Peyer's patch (tissue), 4 donors: ENCODE measurements at regions not wholly inside any gene's neighbourhood (a gene's known extent, or its start where the extent isn't known, plus 50 kb on each side); places are given as distances from the start of the nearest gene placed in this dataset.

Experiments
- DNase-seq, 3 donors: peaks; one replicate each; pipeline ENCODE4 v3.0.0-alpha.2; 2017 to 2019
- H3K27ac ChIP-seq, 4 donors: fragments of 200-600 bp; sonication (generic); one replicate each; pipeline ENCODE4 v1.5.1; 2016 to 2019
- H3K27me3 ChIP-seq, 2 donors: fragments of 200-600 bp; sonication (generic); one replicate each; pipeline ENCODE4 v1.5.1; 2019
- H3K36me3 ChIP-seq, 3 donors: fragments of 200-600 bp; sonication (generic); one replicate each; pipeline ENCODE4 v1.5.1; 2016 to 2019
- H3K4me1 ChIP-seq, 4 donors: fragments of 200-600 bp; sonication (generic); one replicate each; pipeline ENCODE4 v1.5.1; 2016 to 2019
- H3K4me3 ChIP-seq, 4 donors: fragments of 200-600 bp; sonication (generic); 1 replicate in 3 of 4; 2 replicates in 1 of 4; pipeline ENCODE4 v1.5.1; 2016 to 2019; ENCODE audit warnings: mild to moderate bottlenecking in 1 of 4
- H3K9me3 ChIP-seq, 4 donors: fragments of 200-600 bp; sonication (generic); one replicate each; pipeline ENCODE4 v1.5.1; 2016 to 2019; ENCODE audit warnings: mild to moderate bottlenecking in 1 of 4
- POLR2A ChIP-seq, 2 donors: fragments of 450-650 bp; IDR thresholded peaks; one replicate each; pipeline ENCODE4 v1.5.1; 2017; ENCODE audit warnings: antibody characterized with exemption in 2 of 2, mild to moderate bottlenecking in 2 of 2, moderate library complexity in 2 of 2
- TF ChIP-seq, protein P1 (sequence below), 6 experiments: fragments of 450-650 bp in 4 of 6; fragments of 200-600 bp in 2 of 6; sonication (generic) in 1 of 6; IDR thresholded peaks; one replicate each; pipeline ENCODE4 v1.5.1; 2017 to 2019; ENCODE audit warnings: antibody characterized with exemption in 6 of 6, mild to moderate bottlenecking in 3 of 6, moderate library complexity in 1 of 6

DNA sequence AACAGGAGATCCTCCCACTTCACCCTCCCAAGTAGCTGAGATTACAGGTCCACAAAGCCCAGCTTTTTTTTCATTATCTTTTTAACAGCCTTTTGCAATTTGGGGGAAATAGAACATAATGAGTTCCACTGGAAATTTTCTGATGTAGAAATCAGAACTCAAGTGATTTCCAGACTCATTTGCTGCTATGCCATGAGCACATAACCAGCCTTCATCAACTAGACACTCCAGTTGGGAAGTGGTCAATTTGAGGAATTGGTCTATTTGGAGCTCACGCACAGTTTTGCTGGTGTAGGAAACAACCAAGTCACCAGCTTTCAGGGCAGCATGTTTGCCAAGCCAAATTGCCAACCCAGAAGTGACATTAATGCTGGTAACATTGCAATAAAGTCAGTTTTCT is 86.7 kb downstream of the MAFB start:
- Histone ChIP-seq H3K4me3 (no peak overlapping the region), H3K27me3 (no peaks in the 10 kb centered on the region), H3K27ac (no peak overlapping the region), H3K9me3 (peaks cover 0 to 6% (median 0%) of the 10 kb centered on the region in 4 donors), H3K4me1 (no peaks in the 10 kb centered on the region), H3K36me3 (no peaks in the 10 kb centered on the region)
- TF ChIP-seq, protein P1, sequence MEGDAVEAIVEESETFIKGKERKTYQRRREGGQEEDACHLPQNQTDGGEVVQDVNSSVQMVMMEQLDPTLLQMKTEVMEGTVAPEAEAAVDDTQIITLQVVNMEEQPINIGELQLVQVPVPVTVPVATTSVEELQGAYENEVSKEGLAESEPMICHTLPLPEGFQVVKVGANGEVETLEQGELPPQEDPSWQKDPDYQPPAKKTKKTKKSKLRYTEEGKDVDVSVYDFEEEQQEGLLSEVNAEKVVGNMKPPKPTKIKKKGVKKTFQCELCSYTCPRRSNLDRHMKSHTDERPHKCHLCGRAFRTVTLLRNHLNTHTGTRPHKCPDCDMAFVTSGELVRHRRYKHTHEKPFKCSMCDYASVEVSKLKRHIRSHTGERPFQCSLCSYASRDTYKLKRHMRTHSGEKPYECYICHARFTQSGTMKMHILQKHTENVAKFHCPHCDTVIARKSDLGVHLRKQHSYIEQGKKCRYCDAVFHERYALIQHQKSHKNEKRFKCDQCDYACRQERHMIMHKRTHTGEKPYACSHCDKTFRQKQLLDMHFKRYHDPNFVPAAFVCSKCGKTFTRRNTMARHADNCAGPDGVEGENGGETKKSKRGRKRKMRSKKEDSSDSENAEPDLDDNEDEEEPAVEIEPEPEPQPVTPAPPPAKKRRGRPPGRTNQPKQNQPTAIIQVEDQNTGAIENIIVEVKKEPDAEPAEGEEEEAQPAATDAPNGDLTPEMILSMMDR (IDR thresholded peaks at IDR 0.05), result no peak
- TF ChIP-seq POLR2A (IDR thresholded peaks at IDR 0.05), result no peak
- DNase-seq, result no peak

DNA sequence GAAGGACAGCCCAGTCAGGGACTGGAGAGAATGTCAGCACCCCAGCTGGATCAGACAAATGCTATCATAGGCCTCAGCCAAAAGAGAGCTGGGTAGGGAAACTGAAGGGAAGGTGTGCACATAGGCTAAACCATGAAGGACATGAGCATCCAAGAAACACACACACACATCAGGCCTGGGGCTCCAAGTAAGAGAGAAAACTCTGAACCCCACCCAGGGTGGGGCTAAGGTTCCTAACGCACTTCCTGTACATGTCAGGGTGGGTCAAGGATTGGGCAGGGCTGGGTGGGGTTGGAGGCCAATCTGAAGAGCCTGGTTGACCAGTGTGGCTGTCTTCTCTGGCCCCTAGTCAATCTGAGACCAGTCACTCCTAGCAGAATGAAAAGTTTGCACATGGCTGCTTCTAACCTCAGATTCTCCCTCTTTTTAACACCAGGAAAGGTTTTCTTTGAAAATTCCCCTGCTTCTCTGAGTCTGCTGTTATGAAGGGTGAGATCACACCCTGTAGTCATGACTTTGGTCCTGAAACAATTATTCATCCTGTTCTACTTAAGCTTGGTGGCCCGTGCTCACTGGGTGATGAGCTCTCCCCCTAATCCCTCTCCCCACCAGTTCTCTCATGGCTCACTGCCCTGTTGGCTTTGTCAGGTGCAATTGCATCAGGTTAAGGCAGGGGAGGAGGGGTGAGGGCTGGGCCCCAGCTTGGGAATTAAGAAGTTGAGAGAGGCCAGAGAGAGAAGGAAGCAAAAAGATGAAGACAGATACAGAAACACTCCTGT is 88.4 kb downstream of the MAFB start:
- Histone ChIP-seq H3K27ac (no peak overlapping the region), H3K27me3 (no peaks in the 10 kb centered on the region), H3K4me1 (no peaks in the 10 kb centered on the region), H3K36me3 (no peaks in the 10 kb centered on the region), H3K9me3 (peaks cover 0 to 6% (median 0%) of the 10 kb centered on the region in 4 donors), H3K4me3 (no peak overlapping the region)
- no peak for DNase-seq
- TF ChIP-seq, protein P1 (IDR thresholded peaks at IDR 0.05), result no peak
- no peak for TF ChIP-seq POLR2A (IDR thresholded peaks at IDR 0.05)

GRCh38 chr20:40599987-40600386 is 89.0 kb downstream of the MAFB start:
- Histone ChIP-seq H3K27me3 (no peaks in the 10 kb centered on the region), H3K9me3 (peaks cover 0 to 6% (median 0%) of the 10 kb centered on the region in 4 donors), H3K36me3 (no peaks in the 10 kb centered on the region), H3K4me3 (no peak overlapping the region), H3K4me1 (no peaks in the 10 kb centered on the region), H3K27ac (no peak overlapping the region)
- no peak for DNase-seq
- no peak for TF ChIP-seq POLR2A (IDR thresholded peaks at IDR 0.05)
- TF ChIP-seq, protein P1 (IDR thresholded peaks at IDR 0.05), result no peak

- DNase-seq, result no peak
- H3K27me3 ChIP-seq, result no peaks in the 10 kb centered on the region
- no peaks in the 10 kb centered on the region for H3K4me1 ChIP-seq
- H3K9me3 ChIP-seq, result no peaks in the 10 kb centered on the region
- no peaks in the 10 kb centered on the region for H3K36me3 ChIP-seq
- TF ChIP-seq POLR2A (IDR thresholded peaks at IDR 0.05), result no peak
- TF ChIP-seq, protein P1 (IDR thresholded peaks at IDR 0.05), result no peak
- H3K4me3 ChIP-seq, result no peak overlapping the region
- H3K27ac ChIP-seq, result no peak overlapping the region
Measured at GRCh38 chr20:40592941-40593340, 96.1 kb downstream of the MAFB start.

DNA sequence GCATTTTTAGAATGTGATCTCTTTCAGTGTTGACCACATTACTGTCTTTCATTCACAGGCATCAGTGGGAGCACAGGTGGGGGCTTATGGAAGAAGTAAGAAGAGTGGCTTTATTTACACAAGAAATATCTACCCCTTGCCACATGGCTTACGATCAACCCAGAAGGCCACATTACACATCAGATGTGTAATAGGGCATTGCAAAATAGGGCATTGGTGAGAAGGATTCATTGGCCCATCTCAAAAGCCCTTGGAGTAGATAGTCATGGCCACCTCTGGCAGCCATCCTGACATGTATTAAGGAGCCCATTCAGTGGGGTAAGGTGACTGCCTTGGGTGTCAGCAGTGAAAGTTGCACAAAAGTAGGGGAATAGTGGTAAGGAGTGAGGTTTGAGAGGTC is 97.5 kb downstream of the MAFB start:
- H3K4me3 ChIP-seq, result no peak overlapping the region
- no peaks in the 10 kb centered on the region for H3K36me3 ChIP-seq
- H3K9me3 ChIP-seq, result no peaks in the 10 kb centered on the region
- H3K4me1 ChIP-seq, result no peaks in the 10 kb centered on the region
- H3K27ac ChIP-seq, result no peak overlapping the region
- DNase-seq, result no peak
- TF ChIP-seq POLR2A (IDR thresholded peaks at IDR 0.05), result no peak
- TF ChIP-seq, protein P1 (IDR thresholded peaks at IDR 0.05), result no peak
- no peaks in the 10 kb centered on the region for H3K27me3 ChIP-seq
